Liver (tissue), 3 donors: ENCODE measurements at regions not wholly inside any gene's neighbourhood (a gene's known extent, or its start where the extent isn't known, plus 50 kb on each side); places are given as distances from the start of the nearest gene placed in this dataset.

ENCODE experiments used
- CTCF ChIP-seq: fragments of 150-350 bp; IDR thresholded peaks from 2 replicates; pipeline ENCODE4 v1.5.1; 2017; ENCODE audit warnings: improper control_type of control experiment, low read depth, low read length; ENCODE audit not compliant: missing input control
- EGR1 ChIP-seq, 2 donors: IDR thresholded peaks; 2 replicates each; pipeline ENCODE4 v1.6.1; 2016 to 2018; ENCODE audit warnings: antibody characterized with exemption in 2 of 2, low read depth in 2 of 2
- FOXA1 ChIP-seq: IDR thresholded peaks from 2 replicates; pipeline ENCODE4 v1.6.1; 2016; ENCODE audit warnings: antibody characterized with exemption
- MAX ChIP-seq: IDR thresholded peaks from 2 replicates; pipeline ENCODE4 v1.6.1; 2016; ENCODE audit warnings: antibody characterized with exemption
- RAD21 ChIP-seq, 2 donors: IDR thresholded peaks; 2 replicates each; pipeline ENCODE4 v1.6.1; 2016; ENCODE audit warnings: antibody characterized with exemption in 2 of 2, mild to moderate bottlenecking in 2 of 2
- TAF1 ChIP-seq: conservative IDR thresholded peaks from 2 replicates; pipeline ENCODE4 v1.6.1; 2016; ENCODE audit warnings: antibody characterized with exemption, mild to moderate bottlenecking
- donor health status: healthy.
- donor health status: healthy.

- no peak for TF ChIP-seq CTCF
- no peak for TF ChIP-seq EGR1 (IDR thresholded peaks at IDR 0.05; ENCODE audit: low read depth in 2 of 2)
- TF ChIP-seq RAD21 (IDR thresholded peaks at IDR 0.05): no peak
- no peak for TF ChIP-seq MAX
- TF ChIP-seq FOXA1: no peak
- TF ChIP-seq TAF1: no peak
Measured at GRCh38 chr20:46838011-46838410, 56.6 kb upstream of the EYA2 start.
